Endothelial cell of umbilical vein (primary cell): ENCODE measurements at regions not wholly inside any gene's neighbourhood (a gene's known extent, or its start where the extent isn't known, plus 50 kb on each side); places are given as distances from the start of the nearest gene placed in this dataset.

Source experiments
- BruUV-seq: library from RNA; stranded (reverse); fragments of 400-500 nt; replicated peaks from 2 replicates; lab custom pipeline; 2021; lab: Mats Ljungman, UMichigan
- CTCF ChIA-PET: fragments of 300-600, 350-600 bp; sonication (Branson Sonifier 250); formaldehyde crosslinking; loops from one replicate; lab custom pipeline; 2021; ENCODE audit warnings: antibody characterized with exemption, inconsistent platforms; lab: Charles Lee
- POLR2A ChIA-PET: fragments of 300-600, 350-600 bp; sonication (Branson Sonifier 250); formaldehyde crosslinking; loops from one replicate; lab custom pipeline; 2021; ENCODE audit warnings: antibody characterized with exemption, inconsistent platforms; lab: Charles Lee
- DNase-seq: peaks from one replicate; pipeline ENCODE4 v3.0.0-alpha.2; 2011; ENCODE audit warnings: low read depth, low spot score
- FAIRE-seq: peaks from 2 replicates; lab custom pipeline; 2011; peaks lifted over from hg19 to GRCh38; lab: Jason Lieb, UNC
- H2AFZ ChIP-seq: 2 replicates; pipeline ENCODE4 v1.6.0; 2012; ENCODE audit warnings: low read depth, low read length, control low read depth, inconsistent platforms
- H3K27ac ChIP-seq: 2 replicates; pipeline ENCODE4 v1.5.1; 2011; ENCODE audit warnings: low read depth, mild to moderate bottlenecking, control low read depth, low read length, moderate library complexity; ENCODE audit not compliant: insufficient read depth
- H3K27me3 ChIP-seq, 2 experiments: 2 replicates each; pipeline versions ENCODE4 v1.6.0 to v1.6.1; 2011; ENCODE audit warnings: low read length in 2 of 2, mixed read lengths in 1 of 2; ENCODE audit not compliant: control insufficient read depth in 2 of 2, insufficient read depth in 2 of 2
- H3K36me3 ChIP-seq, 2 experiments: 2 replicates in 1 of 2; 3 replicates in 1 of 2; pipeline ENCODE4 v1.5.1; 2011; ENCODE audit warnings: low read length in 2 of 2, mild to moderate bottlenecking in 1 of 2, moderate library complexity in 1 of 2; ENCODE audit not compliant: control insufficient read depth in 2 of 2, insufficient read depth in 2 of 2; ENCODE audit errors: extremely low read depth in 1 of 2
- H3K4me1 ChIP-seq: 3 replicates; pipeline ENCODE4 v1.5.1; 2011; ENCODE audit warnings: mild to moderate bottlenecking, low read length; ENCODE audit not compliant: control insufficient read depth, insufficient read depth; ENCODE audit errors: extremely low read depth
- H3K4me2 ChIP-seq: 2 replicates; pipeline ENCODE4 v1.6.1; 2011; ENCODE audit warnings: low read length, control low read depth, mixed read lengths; ENCODE audit not compliant: insufficient read depth
- H3K4me3 ChIP-seq, 3 experiments: fragments of 200-600 bp in 1 of 3; sonication (generic), shearing (Covaris generic) in 1 of 3; replicated peaks in 1 of 3; 2 replicates each; pipeline ENCODE4 v1.5.1; 2011 to 2016; ENCODE audit warnings: control low read depth in 3 of 3, low read length in 3 of 3, mild to moderate bottlenecking in 2 of 3, inconsistent platforms in 1 of 3, low read depth in 1 of 3, moderate library complexity in 1 of 3; ENCODE audit not compliant: insufficient read depth in 1 of 3
- H3K79me2 ChIP-seq: 2 replicates; pipeline ENCODE4 v1.6.0; 2012; ENCODE audit warnings: low read length, inconsistent platforms; ENCODE audit not compliant: control insufficient read depth, insufficient read depth
- H3K9ac ChIP-seq: replicated peaks from 2 replicates; pipeline ENCODE3; 2011; ENCODE audit warnings: low read length, control low read depth; ENCODE audit not compliant: insufficient read depth; ENCODE audit errors: extremely low read depth
- H3K9me1 ChIP-seq: replicated peaks from 3 replicates; pipeline ENCODE4 v1.6.0; 2011; ENCODE audit warnings: mild to moderate bottlenecking, low read length; ENCODE audit not compliant: control insufficient read depth, insufficient read depth; ENCODE audit errors: extremely low read depth
- H3K9me3 ChIP-seq: replicated peaks from 2 replicates; pipeline ENCODE4 v1.5.1; 2012; ENCODE audit warnings: low read length, inconsistent platforms; ENCODE audit not compliant: control insufficient read depth, insufficient read depth
- H4K20me1 ChIP-seq: replicated peaks from 2 replicates; pipeline ENCODE3; 2011; ENCODE audit warnings: mild to moderate bottlenecking, low read length; ENCODE audit not compliant: control insufficient read depth, insufficient read depth; ENCODE audit errors: extremely low read depth
- CTCF ChIP-seq, 2 donors: IDR thresholded peaks; 1 replicate in 1 of 2; 2 replicates in 1 of 2; pipeline ENCODE4 v1.5.1; 2011; ENCODE audit warnings: low read length in 2 of 2, mild to moderate bottlenecking in 2 of 2, moderate library complexity in 2 of 2, control low read depth in 1 of 2, inconsistent platforms in 1 of 2, low read depth in 1 of 2; ENCODE audit not compliant: insufficient read depth in 1 of 2; ENCODE audit errors: extremely low read depth in 1 of 2
- EZH2 ChIP-seq: IDR thresholded peaks from 2 replicates; pipeline ENCODE4 v1.6.1; 2012; ENCODE audit warnings: borderline replicate concordance, low read depth, mild to moderate bottlenecking, moderate library complexity, low read length, inconsistent platforms; ENCODE audit not compliant: severe bottlenecking
- FOS ChIP-seq: IDR thresholded peaks from 2 replicates; pipeline ENCODE4 v1.6.1; 2011; ENCODE audit warnings: mild to moderate bottlenecking, low read length, moderate library complexity, borderline replicate concordance; ENCODE audit not compliant: insufficient read depth
- JUN ChIP-seq: IDR thresholded peaks from 2 replicates; pipeline ENCODE4 v1.6.1; 2011; ENCODE audit warnings: borderline replicate concordance, low read depth; ENCODE audit not compliant: insufficient read length, insufficient read depth
- MAX ChIP-seq: IDR thresholded peaks from 2 replicates; pipeline ENCODE4 v1.6.1; 2011; ENCODE audit not compliant: insufficient read depth, insufficient read length
- MYC ChIP-seq: IDR thresholded peaks from one replicate; pipeline ENCODE4 v1.6.1; 2011; ENCODE audit warnings: mild to moderate bottlenecking, low read depth, low read length
- POLR2A ChIP-seq: IDR thresholded peaks from 2 replicates; pipeline ENCODE4 v1.6.1; 2012; ENCODE audit warnings: low read depth, mild to moderate bottlenecking, control low read depth, low read length
- POLR2AphosphoS5 ChIP-seq: IDR thresholded peaks from 2 replicates; pipeline ENCODE4 v1.6.1; 2012; ENCODE audit warnings: low read depth, mild to moderate bottlenecking, control low read depth, low read length, moderate library complexity; ENCODE audit not compliant: insufficient read depth
- dilution Hi-C: fragments of 300-500 bp; cut with MboI; formaldehyde crosslinking; loops from one replicate; pipeline ENCODE4 v1.15.0; 2019; ENCODE audit warnings: low sequenced_read_pairs; ENCODE audit not compliant: extremely low pct_ligation_motif_present
- intact Hi-C: fragments of 100-400 bp; cut with micrococcal nuclease; formaldehyde crosslinking; loops from one replicate; pipeline ENCODE4 v1.10.0; 2022

GRCh38 chr17:12600349-12600748, 65.3 kb upstream of the MYOCD start:
- Histone ChIP-seq H2AFZ (no peak overlapping the region), H3K9me1 (no peaks in the 10 kb centered on the region), H3K36me3 (no peaks in the 10 kb centered on the region), H3K9ac (no peak overlapping the region), H3K27me3 (no peaks in the 10 kb centered on the region), H3K79me2 (no peaks in the 10 kb centered on the region), H3K27ac (no peak overlapping the region), H3K4me1 (no peaks in the 10 kb centered on the region), H3K4me3 (no peak overlapping the region), H4K20me1 (no peaks in the 10 kb centered on the region), H3K4me2 (no peak overlapping the region), H3K9me3 (no peaks in the 10 kb centered on the region)
- CTCF ChIA-PET = no interaction called here
- dilution Hi-C loops (no loop called here), intact Hi-C loops (no loop called here)
- BruUV-seq = no TSS peak
- TF ChIP-seq CTCF (IDR thresholded peaks at IDR 0.05; ENCODE audit: extremely low read depth in 1 of 2, insufficient read depth in 1 of 2, low read depth in 1 of 2, low read length in 2 of 2) (no peak), MAX (no peak), POLR2A (no peak), EZH2 (no peak), JUN (no peak), MYC (no peak), POLR2AphosphoS5 (no peak), FOS (no peak)
- DNase-seq (no peak), FAIRE-seq (no peak)
- POLR2A ChIA-PET = no interaction called here
